SU-DHL-6 (cell line): ENCODE measurements at regions not wholly inside any gene's neighbourhood (a gene's known extent, or its start where the extent isn't known, plus 50 kb on each side); places are given as distances from the start of the nearest gene placed in this dataset.

Experiments
- H2AFZ ChIP-seq: fragments of 200-600 bp; sonication (generic); 2 replicates; pipeline ENCODE4 v1.6.1; 2014; ENCODE audit warnings: low read depth, mild to moderate bottlenecking, moderate library complexity, mixed read lengths, antibody characterized with exemption, low read length; ENCODE audit not compliant: severe bottlenecking
- H3F3A ChIP-seq: fragments of 200-600 bp; shearing (Covaris generic); 2 replicates; pipeline ENCODE4 v1.6.0; 2016; ENCODE audit warnings: antibody characterized with exemption, mild to moderate bottlenecking; ENCODE audit not compliant: insufficient read depth
- H3K27ac ChIP-seq: fragments of 200-600 bp; sonication (generic); 2 replicates; pipeline ENCODE4 v1.5.1; 2016; ENCODE audit warnings: low read depth, mild to moderate bottlenecking, low read length, moderate library complexity, mixed read lengths
- H3K27me3 ChIP-seq: fragments of 200-600 bp; sonication (generic), shearing (Covaris generic); 2 replicates; pipeline ENCODE4 v1.6.0; 2014; ENCODE audit warnings: mild to moderate bottlenecking, low read length
- H3K36me3 ChIP-seq: fragments of 200-600 bp; sonication (generic); 2 replicates; pipeline ENCODE4 v1.6.1; 2014; ENCODE audit warnings: mild to moderate bottlenecking, low read length, mixed read lengths
- H3K4me2 ChIP-seq: fragments of 300-600, 200-600 bp; shearing (Covaris generic), sonication (generic); 2 replicates; pipeline ENCODE4 v1.6.0; 2014; ENCODE audit warnings: low read length, low read depth, mild to moderate bottlenecking; ENCODE audit not compliant: poor library complexity, severe bottlenecking
- H3K4me3 ChIP-seq: fragments of 200-600 bp; sonication (generic); 2 replicates; pipeline ENCODE4 v1.5.1; 2014; ENCODE audit warnings: antibody characterized with exemption, low read length, mild to moderate bottlenecking, mixed read lengths; ENCODE audit not compliant: insufficient read depth, poor library complexity, severe bottlenecking
- H3K79me2 ChIP-seq: fragments of 200-600 bp; sonication (generic); 2 replicates; pipeline ENCODE4 v1.6.1; 2014; ENCODE audit warnings: mild to moderate bottlenecking, low read length, moderate library complexity; ENCODE audit not compliant: insufficient read depth
- H3K9ac ChIP-seq: fragments of 200-600 bp; sonication (generic); 2 replicates; pipeline ENCODE4 v1.7.0; 2014; ENCODE audit warnings: mild to moderate bottlenecking, low read length
- H3K9me2 ChIP-seq: fragments of 200-600 bp; sonication (generic); replicated peaks from 2 replicates; pipeline ENCODE4 v1.6.1; 2014; ENCODE audit warnings: low read length; ENCODE audit not compliant: insufficient read depth
- H3K9me3 ChIP-seq: fragments of 200-600 bp; sonication (generic); 2 replicates; pipeline ENCODE4 v1.6.1; 2014; ENCODE audit warnings: low read length, mixed read lengths; ENCODE audit not compliant: insufficient read depth
- H4K20me1 ChIP-seq: fragments of 200-600 bp; sonication (generic); 2 replicates; pipeline ENCODE4 v1.6.1; 2014; ENCODE audit warnings: low read depth, mild to moderate bottlenecking, antibody characterized with exemption, low read length, moderate library complexity, mixed read lengths
- CTCF ChIP-seq: fragments of 200-600 bp; sonication (generic); IDR thresholded peaks from one replicate; pipeline ENCODE4 v1.5.1; 2017; ENCODE audit warnings: antibody characterized with exemption, mild to moderate bottlenecking, low read length, moderate library complexity; ENCODE audit not compliant: insufficient read depth, poor library complexity, severe bottlenecking
- EZH2phosphoT487 ChIP-seq: fragments of 200-600 bp; sonication (generic), shearing (Covaris generic); conservative IDR thresholded peaks from 2 replicates; pipeline ENCODE4 v1.6.1; 2018; ENCODE audit warnings: mild to moderate bottlenecking, antibody characterized with exemption, low read length, moderate library complexity, mixed read lengths

GRCh38 chr9:99282406-99282805 is 60.3 kb downstream of the SEC61B start:
- no peak overlapping the region for H3K4me3 ChIP-seq
- H2AFZ ChIP-seq = no peak overlapping the region
- no peaks in the 10 kb centered on the region for H3K79me2 ChIP-seq
- no peaks in the 10 kb centered on the region for H3K9me2 ChIP-seq
- no peaks in the 10 kb centered on the region for H3F3A ChIP-seq
- no peak for TF ChIP-seq EZH2phosphoT487
- TF ChIP-seq CTCF = no peak
- no peak overlapping the region for H3K4me2 ChIP-seq
- no peaks in the 10 kb centered on the region for H3K36me3 ChIP-seq
- H3K9ac ChIP-seq = no peak overlapping the region
- H3K27ac ChIP-seq = no peak overlapping the region
- no peaks in the 10 kb centered on the region for H4K20me1 ChIP-seq
- H3K27me3 ChIP-seq = no peaks in the 10 kb centered on the region
- H3K9me3 ChIP-seq = no peaks in the 10 kb centered on the region

DNA sequence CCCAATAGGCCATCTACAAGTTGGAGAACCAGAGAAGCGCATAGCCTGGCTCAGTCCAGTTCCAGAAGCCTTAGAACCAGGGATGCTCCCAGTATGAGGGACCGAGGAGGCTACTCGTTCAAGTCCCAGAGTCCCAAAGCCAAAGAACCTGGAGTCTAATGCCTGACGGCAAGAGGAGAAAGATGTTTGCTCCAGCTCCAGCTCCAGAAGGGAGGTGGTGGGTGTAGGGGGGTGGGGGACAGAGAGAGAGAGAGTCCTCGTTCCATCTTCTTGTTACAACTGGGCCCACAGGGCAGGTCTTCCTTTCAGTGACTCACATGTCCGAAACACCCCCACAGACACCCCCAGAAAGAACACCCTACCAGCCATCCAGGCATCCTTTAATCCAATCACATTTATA is 63.9 kb downstream of the SEC61B start:
- TF ChIP-seq EZH2phosphoT487 (no peak), CTCF (no peak)
- H3K9me2 ChIP-seq = no peaks in the 10 kb centered on the region
- no peaks in the 10 kb centered on the region for H3K9me3 ChIP-seq
- H3K4me2 ChIP-seq = no peak overlapping the region
- H3K27me3 ChIP-seq = no peaks in the 10 kb centered on the region
- H3K9ac ChIP-seq = no peak overlapping the region
- H3K79me2 ChIP-seq = no peaks in the 10 kb centered on the region
- no peak overlapping the region for H2AFZ ChIP-seq
- no peaks in the 10 kb centered on the region for H4K20me1 ChIP-seq
- no peak overlapping the region for H3K27ac ChIP-seq
- no peaks in the 10 kb centered on the region for H3F3A ChIP-seq
- H3K36me3 ChIP-seq = no peaks in the 10 kb centered on the region
- H3K4me3 ChIP-seq = no peak overlapping the region

DNA sequence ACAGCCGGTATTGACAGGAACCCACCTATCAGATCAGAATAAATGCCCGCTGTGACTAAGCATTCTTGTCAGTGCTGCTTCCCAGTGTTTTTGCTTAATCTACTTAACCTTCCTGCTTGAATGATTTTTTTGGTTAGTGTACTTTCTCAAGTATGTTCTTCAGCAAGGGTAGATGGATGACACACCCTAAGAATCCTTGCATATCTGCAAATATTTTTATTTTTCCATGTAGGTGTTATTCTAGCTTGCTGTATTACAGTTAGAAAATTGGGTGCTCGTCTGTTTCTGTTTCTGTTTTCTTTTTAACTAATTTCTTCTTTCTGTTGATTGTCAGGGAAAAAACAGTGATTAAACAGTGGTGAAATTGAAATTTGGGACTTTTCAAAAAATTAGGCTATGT is 64.5 kb downstream of the SEC61B start:
- Histone ChIP-seq H3K9ac (no peak overlapping the region), H3K36me3 (no peaks in the 10 kb centered on the region), H3K79me2 (no peaks in the 10 kb centered on the region), H3K9me3 (no peaks in the 10 kb centered on the region), H3K4me2 (no peak overlapping the region), H3K4me3 (no peak overlapping the region), H4K20me1 (no peaks in the 10 kb centered on the region), H2AFZ (no peak overlapping the region), H3F3A (no peaks in the 10 kb centered on the region), H3K27ac (no peak overlapping the region), H3K27me3 (no peaks in the 10 kb centered on the region), H3K9me2 (no peaks in the 10 kb centered on the region)
- no peak for TF ChIP-seq EZH2phosphoT487
- TF ChIP-seq CTCF = no peak

DNA sequence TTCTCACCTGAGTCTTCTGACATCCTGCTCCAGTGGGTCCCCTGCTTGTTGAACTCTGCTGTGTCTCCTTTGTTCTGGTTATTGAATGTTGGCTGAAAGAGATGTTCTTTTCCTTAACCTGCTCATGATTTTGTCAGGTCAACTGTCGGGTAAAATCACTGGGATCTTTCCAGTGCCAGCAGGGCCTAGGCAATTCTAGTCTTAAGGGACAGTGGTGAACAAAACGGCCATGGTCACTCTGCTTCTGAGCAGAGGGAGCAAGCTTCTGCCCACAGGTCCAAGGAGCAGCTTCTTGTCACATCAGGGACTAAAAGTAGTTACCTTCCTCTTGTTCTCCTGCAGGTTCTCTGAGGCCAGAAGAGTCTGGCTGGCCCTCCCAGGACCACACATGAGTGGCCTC is 65.6 kb downstream of the SEC61B start:
- Histone ChIP-seq H3K79me2 (no peaks in the 10 kb centered on the region), H2AFZ (no peak overlapping the region), H3F3A (no peaks in the 10 kb centered on the region), H3K4me3 (no peak overlapping the region), H3K27ac (no peak overlapping the region), H3K36me3 (no peaks in the 10 kb centered on the region), H3K9me3 (no peaks in the 10 kb centered on the region), H3K27me3 (no peaks in the 10 kb centered on the region), H4K20me1 (no peaks in the 10 kb centered on the region), H3K9me2 (no peaks in the 10 kb centered on the region), H3K9ac (no peak overlapping the region), H3K4me2 (no peak overlapping the region)
- TF ChIP-seq EZH2phosphoT487 (no peak), CTCF (no peak)
